ENCODE measurements at regions not wholly inside any gene's neighbourhood (a gene's known extent, or its start where the extent isn't known, plus 50 kb on each side); places are given as distances from the start of the nearest gene placed in this dataset.

DNA sequence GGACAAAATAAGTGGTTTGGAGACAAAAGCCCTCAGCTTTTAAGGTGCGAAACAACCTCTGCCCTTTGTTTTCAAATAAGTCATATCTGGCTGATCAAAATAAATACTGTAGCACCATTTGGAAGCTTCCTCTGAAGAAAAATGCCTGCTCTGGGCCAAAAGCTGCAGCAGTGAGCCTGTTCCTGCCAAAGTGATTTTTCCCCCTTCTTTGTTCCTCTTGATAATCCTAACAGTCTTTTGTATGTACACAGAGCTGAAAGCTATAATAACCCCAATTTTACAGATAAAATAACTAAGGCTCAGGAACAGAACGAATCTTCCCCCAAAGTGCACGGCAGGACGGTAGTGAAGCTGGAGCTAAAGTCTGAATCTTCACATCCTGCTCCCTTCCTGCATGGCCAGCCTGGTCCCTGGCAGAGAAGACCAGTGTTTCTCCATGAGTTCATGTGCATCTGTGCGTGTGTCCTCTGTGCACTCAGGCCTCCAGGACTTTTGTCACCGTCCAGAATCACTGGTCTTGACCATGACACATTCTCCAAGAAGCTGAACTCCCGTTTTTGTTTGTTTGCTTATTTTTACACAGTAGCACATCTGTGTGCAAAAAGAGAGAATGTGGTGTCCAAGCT is 2114.1 kb upstream of the PIK3C3 start:
- TF ChIP-seq EZH2 (IDR thresholded peaks at IDR 0.05; ENCODE audit: low read depth, unreplicated experiment) (no peak), POLR2AphosphoS5 (IDR thresholded peaks at IDR 0.05; ENCODE audit: low read depth) (no peak)

Data from GM23338 (cell line).